C4-2B (cell line): ENCODE measurements at regions not wholly inside any gene's neighbourhood (a gene's known extent, or its start where the extent isn't known, plus 50 kb on each side); places are given as distances from the start of the nearest gene placed in this dataset.
"Not testable (repeated sequence)": the region's sequence is repeated elsewhere in the genome, so short reads cannot be mapped to it uniquely, and the experiment has no call there.

Experiments used
- ZFX ChIP-seq: fragments of 450-650 bp; IDR thresholded peaks from 2 replicates; pipeline ENCODE4 v1.6.1; 2017
- TF ChIP-seq, protein P1 (sequence below): fragments of 450-650 bp; conservative IDR thresholded peaks from 2 replicates; pipeline ENCODE4 v1.5.1; 2017; ENCODE audit warnings: mild to moderate bottlenecking

DNA sequence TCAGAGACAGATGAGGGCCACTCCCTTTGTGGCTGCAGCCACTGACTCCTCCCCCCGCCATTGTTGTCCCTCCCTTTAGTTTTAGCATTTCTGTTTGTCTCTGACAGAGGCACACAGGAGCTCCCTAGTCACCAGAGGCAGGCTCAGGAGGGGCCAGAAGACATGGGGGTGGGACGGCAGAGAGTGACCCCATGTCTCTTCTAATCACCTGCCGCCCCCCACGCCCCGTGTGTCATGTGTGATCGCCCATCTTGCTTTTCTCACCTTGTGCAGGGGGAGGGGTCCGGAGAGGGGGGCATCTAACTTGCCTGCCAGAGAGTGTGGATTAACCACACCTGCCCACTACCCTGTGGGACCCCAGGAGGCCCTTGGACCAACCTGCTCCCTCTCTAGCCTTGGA lies 246.7 kb upstream of the TP53TG3C start:
- TF ChIP-seq ZFX = not testable (repeated sequence)
- TF ChIP-seq, protein P1, sequence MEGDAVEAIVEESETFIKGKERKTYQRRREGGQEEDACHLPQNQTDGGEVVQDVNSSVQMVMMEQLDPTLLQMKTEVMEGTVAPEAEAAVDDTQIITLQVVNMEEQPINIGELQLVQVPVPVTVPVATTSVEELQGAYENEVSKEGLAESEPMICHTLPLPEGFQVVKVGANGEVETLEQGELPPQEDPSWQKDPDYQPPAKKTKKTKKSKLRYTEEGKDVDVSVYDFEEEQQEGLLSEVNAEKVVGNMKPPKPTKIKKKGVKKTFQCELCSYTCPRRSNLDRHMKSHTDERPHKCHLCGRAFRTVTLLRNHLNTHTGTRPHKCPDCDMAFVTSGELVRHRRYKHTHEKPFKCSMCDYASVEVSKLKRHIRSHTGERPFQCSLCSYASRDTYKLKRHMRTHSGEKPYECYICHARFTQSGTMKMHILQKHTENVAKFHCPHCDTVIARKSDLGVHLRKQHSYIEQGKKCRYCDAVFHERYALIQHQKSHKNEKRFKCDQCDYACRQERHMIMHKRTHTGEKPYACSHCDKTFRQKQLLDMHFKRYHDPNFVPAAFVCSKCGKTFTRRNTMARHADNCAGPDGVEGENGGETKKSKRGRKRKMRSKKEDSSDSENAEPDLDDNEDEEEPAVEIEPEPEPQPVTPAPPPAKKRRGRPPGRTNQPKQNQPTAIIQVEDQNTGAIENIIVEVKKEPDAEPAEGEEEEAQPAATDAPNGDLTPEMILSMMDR = not testable (repeated sequence)
